B cell (primary cell): ENCODE measurements at regions not wholly inside any gene's neighbourhood (a gene's known extent, or its start where the extent isn't known, plus 50 kb on each side); places are given as distances from the start of the nearest gene placed in this dataset.

Experiments used
- ATAC-seq: fragments of 200-7000 bp; cut with Tn5 transposase; one replicate; pipeline ENCODE4 v1.10.0; 2021; ENCODE audit warnings: low read depth, mild to moderate bottlenecking, moderate number of reproducible peaks, moderate library complexity
- CTCF ChIA-PET: fragments of 350-600 bp; sonication (Branson Sonifier 250); formaldehyde crosslinking; loops from one replicate; lab custom pipeline; 2021; ENCODE audit warnings: antibody characterized with exemption, inconsistent platforms; lab: Charles Lee
- POLR2A ChIA-PET: fragments of 350-600 bp; sonication (Branson Sonifier 250); formaldehyde crosslinking; loops from one replicate; lab custom pipeline; 2021; ENCODE audit warnings: antibody characterized with exemption; lab: Charles Lee
- DNase-seq: peaks from one replicate; pipeline ENCODE4 v3.0.0; 2013
- H2AFZ ChIP-seq: 2 replicates; pipeline ENCODE4 v1.6.1; 2012; ENCODE audit warnings: mild to moderate bottlenecking, low read depth, low read length; ENCODE audit not compliant: insufficient read depth, poor library complexity, severe bottlenecking
- H3K27ac ChIP-seq, 2 donors: 1 replicate in 1 of 2; 2 replicates in 1 of 2; pipeline ENCODE4 v1.5.1; 2012 to 2013; ENCODE audit warnings: low read length in 2 of 2, mild to moderate bottlenecking in 2 of 2, moderate library complexity in 1 of 2
- H3K27me3 ChIP-seq, 4 experiments: fragments of 200-600 bp in 1 of 4; sonication (generic) in 1 of 4; replicated peaks in 1 of 4; 1 replicate in 2 of 4; 2 replicates in 2 of 4; pipeline versions ENCODE4 v1.6.1 to v1.7.0; 2013 to 2016; ENCODE audit warnings: low read length in 3 of 4, mild to moderate bottlenecking in 2 of 4, mixed read lengths in 1 of 4, moderate library complexity in 1 of 4; ENCODE audit not compliant: insufficient read depth in 4 of 4, control insufficient read depth in 3 of 4; ENCODE audit errors: control extremely low read depth in 1 of 4
- H3K36me3 ChIP-seq, 2 experiments: replicated peaks in 1 of 2; 1 replicate in 1 of 2; 2 replicates in 1 of 2; pipeline versions ENCODE4 v1.6.1 to v1.7.1; 2013; ENCODE audit warnings: low read length in 1 of 2; ENCODE audit not compliant: insufficient read depth in 2 of 2, control insufficient read depth in 1 of 2; ENCODE audit errors: control extremely low read depth in 1 of 2, extremely low read depth in 1 of 2
- H3K4me1 ChIP-seq, 2 donors: fragments of 200-600 bp in 1 of 2; sonication (generic) in 1 of 2; 1 replicate in 1 of 2; 2 replicates in 1 of 2; pipeline versions ENCODE4 v1.5.1 to v1.6.1; 2013 to 2017; ENCODE audit warnings: low read length in 2 of 2; ENCODE audit not compliant: control insufficient read depth in 2 of 2, insufficient read depth in 2 of 2
- H3K4me2 ChIP-seq: replicated peaks from 2 replicates; pipeline ENCODE3; 2012; ENCODE audit warnings: mild to moderate bottlenecking, low read depth, low read length; ENCODE audit not compliant: poor library complexity, severe bottlenecking
- H3K4me3 ChIP-seq, 5 experiments: fragments of 200-600 bp in 1 of 5; sonication (generic) in 1 of 5; 1 replicate in 3 of 5; 2 replicates in 2 of 5; pipeline versions ENCODE4 v1.5.1 to v1.7.0; 2011 to 2016; ENCODE audit warnings: low read length in 4 of 5, mild to moderate bottlenecking in 4 of 5, low read depth in 2 of 5, control low read depth in 1 of 5, moderate library complexity in 1 of 5; ENCODE audit not compliant: insufficient read depth in 1 of 5; ENCODE audit errors: control extremely low read depth in 1 of 5, extremely low read depth in 1 of 5
- H3K79me2 ChIP-seq: fragments of 200-600 bp; sonication (generic); one replicate; pipeline ENCODE4 v1.6.0; 2016; ENCODE audit warnings: low read length; ENCODE audit not compliant: control insufficient read depth, insufficient read depth
- H3K9ac ChIP-seq: fragments of 200-600 bp; sonication (generic); 2 replicates; pipeline ENCODE4 v1.6.1; 2017; ENCODE audit warnings: mild to moderate bottlenecking, low read length, moderate library complexity
- H3K9me3 ChIP-seq, 3 donors: one replicate each; pipeline versions ENCODE4 v1.6.1 to v1.7.1; 2013; ENCODE audit warnings: low read length in 2 of 3; ENCODE audit not compliant: control insufficient read depth in 2 of 3, insufficient read depth in 1 of 3; ENCODE audit errors: control extremely low read depth in 1 of 3
- H4K20me1 ChIP-seq: 2 replicates; pipeline ENCODE4 v1.6.0; 2012; ENCODE audit warnings: mild to moderate bottlenecking, low read length; ENCODE audit not compliant: insufficient read depth, control insufficient read depth, poor library complexity, severe bottlenecking
- H3K27ac Mint-ChIP-seq: one replicate; pipeline ENCODE4 v1.8.0; 2021; ENCODE audit warnings: mixed read lengths
- H3K27me3 Mint-ChIP-seq: one replicate; pipeline ENCODE4 v1.8.0; 2021; ENCODE audit warnings: mixed read lengths
- H3K4me1 Mint-ChIP-seq: one replicate; pipeline ENCODE4 v1.8.0; 2021; ENCODE audit warnings: mixed read lengths
- H3K4me3 Mint-ChIP-seq: one replicate; pipeline ENCODE4 v1.8.0; 2021; ENCODE audit warnings: mixed read lengths
- H3K9me3 Mint-ChIP-seq: one replicate; pipeline ENCODE4 v1.8.0; 2022; ENCODE audit warnings: mixed read lengths; ENCODE audit not compliant: insufficient read depth
- EZH2 ChIP-seq: IDR thresholded peaks from 2 replicates; pipeline ENCODE4 v1.6.1; 2012; ENCODE audit warnings: borderline replicate concordance, low read depth, mild to moderate bottlenecking, moderate library complexity, low read length; ENCODE audit not compliant: insufficient read depth, poor library complexity, severe bottlenecking
- WGBS: methylation state at CpG from one replicate; pipeline ENCODE4 v1.1.5; 2013; ENCODE audit warnings: missing lambda C conversion rate; ENCODE audit not compliant: insufficient coverage; 5-methylcytosine and 5-hydroxymethylcytosine counted together
- intact Hi-C: fragments of 100-400 bp; cut with micrococcal nuclease; formaldehyde crosslinking; loops from one replicate; pipeline ENCODE4 v1.10.0; 2022
- TF ChIP-seq, protein P1 (sequence below): fragments of 200-600 bp; IDR thresholded peaks from one replicate; pipeline ENCODE4 v1.8.0; 2022; ENCODE audit warnings: antibody characterized with exemption, mild to moderate bottlenecking

DNA sequence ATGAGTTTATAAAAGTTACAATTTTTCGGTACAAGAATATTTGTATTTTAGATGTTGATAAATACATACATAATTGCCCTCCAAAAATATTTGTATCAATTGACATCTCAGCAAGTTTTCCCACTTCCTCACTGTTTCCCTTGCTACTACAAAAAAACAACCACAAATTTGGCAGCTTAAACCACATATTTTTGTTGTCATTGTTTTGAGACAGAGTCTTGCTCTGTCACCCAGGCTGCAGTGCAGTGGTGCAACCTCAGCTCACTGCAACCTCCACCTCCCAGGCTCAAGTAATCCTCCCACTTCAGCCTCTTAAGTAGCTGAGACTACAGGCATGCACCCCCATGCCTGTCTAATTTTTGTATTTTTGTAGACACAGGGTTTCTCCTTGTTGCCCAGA is 162.8 kb upstream of the RARB start:
- Histone ChIP-seq H3K4me3 (no peak overlapping the region), H2AFZ (no peak overlapping the region), H3K4me1 (no peaks in the 10 kb centered on the region), H3K27ac (no peak overlapping the region), H4K20me1 (no peaks in the 10 kb centered on the region), H3K4me2 (no peak overlapping the region), H3K9ac (no peak overlapping the region), H3K79me2 (no peaks in the 10 kb centered on the region), H3K9me3 (no peaks in the 10 kb centered on the region), H3K36me3 (no peaks in the 10 kb centered on the region), H3K27me3 (no peaks in the 10 kb centered on the region)
- H3K27me3 Mint-ChIP-seq: no peaks in the 10 kb centered on the region
- TF ChIP-seq, protein P1, sequence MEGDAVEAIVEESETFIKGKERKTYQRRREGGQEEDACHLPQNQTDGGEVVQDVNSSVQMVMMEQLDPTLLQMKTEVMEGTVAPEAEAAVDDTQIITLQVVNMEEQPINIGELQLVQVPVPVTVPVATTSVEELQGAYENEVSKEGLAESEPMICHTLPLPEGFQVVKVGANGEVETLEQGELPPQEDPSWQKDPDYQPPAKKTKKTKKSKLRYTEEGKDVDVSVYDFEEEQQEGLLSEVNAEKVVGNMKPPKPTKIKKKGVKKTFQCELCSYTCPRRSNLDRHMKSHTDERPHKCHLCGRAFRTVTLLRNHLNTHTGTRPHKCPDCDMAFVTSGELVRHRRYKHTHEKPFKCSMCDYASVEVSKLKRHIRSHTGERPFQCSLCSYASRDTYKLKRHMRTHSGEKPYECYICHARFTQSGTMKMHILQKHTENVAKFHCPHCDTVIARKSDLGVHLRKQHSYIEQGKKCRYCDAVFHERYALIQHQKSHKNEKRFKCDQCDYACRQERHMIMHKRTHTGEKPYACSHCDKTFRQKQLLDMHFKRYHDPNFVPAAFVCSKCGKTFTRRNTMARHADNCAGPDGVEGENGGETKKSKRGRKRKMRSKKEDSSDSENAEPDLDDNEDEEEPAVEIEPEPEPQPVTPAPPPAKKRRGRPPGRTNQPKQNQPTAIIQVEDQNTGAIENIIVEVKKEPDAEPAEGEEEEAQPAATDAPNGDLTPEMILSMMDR: no peak
- no peak for TF ChIP-seq EZH2
- ChIA-PET POLR2A (no interaction called here), CTCF (no interaction called here)
- H3K4me3 Mint-ChIP-seq: no peak overlapping the region
- H3K4me1 Mint-ChIP-seq: no peaks in the 10 kb centered on the region
- ATAC-seq (no peak), DNase-seq (no peak)
- WGBS: no CpG with 5 or more reads among the region's 1 CpG
- H3K9me3 Mint-ChIP-seq: no peaks in the 10 kb centered on the region
- intact Hi-C loops: no loop called here
- H3K27ac Mint-ChIP-seq: no peak overlapping the region

DNA sequence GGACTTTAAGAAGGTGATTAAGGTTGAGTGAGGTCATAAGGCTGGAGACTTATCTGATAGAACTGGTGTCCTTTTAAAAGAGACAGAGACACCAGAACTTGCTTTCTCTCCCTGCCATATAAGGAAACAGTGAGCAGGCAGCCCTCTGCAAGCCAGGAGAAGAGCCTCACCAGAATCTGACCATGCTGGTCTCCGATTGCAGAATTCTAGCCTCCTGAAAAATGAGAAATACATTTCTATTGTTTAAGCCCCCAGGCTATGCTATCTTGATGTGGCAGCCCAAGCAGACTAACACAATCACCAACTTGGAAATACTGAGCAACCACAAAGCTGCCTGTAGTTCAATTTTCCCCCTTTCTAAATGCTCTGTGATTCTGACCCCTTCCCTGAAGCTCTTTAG is 161.4 kb upstream of the RARB start:
- intact Hi-C loops: no loop called here
- no peaks in the 10 kb centered on the region for H3K27me3 Mint-ChIP-seq
- H4K20me1 ChIP-seq: no peaks in the 10 kb centered on the region
- no peaks in the 10 kb centered on the region for H3K9me3 Mint-ChIP-seq
- H3K4me1 Mint-ChIP-seq: no peaks in the 10 kb centered on the region
- no peak overlapping the region for H3K4me2 ChIP-seq
- H2AFZ ChIP-seq: no peak overlapping the region
- no peaks in the 10 kb centered on the region for H3K79me2 ChIP-seq
- no peaks in the 10 kb centered on the region for H3K36me3 ChIP-seq
- no peak for TF ChIP-seq EZH2
- TF ChIP-seq, protein P1: no peak
- no peak for DNase-seq
- H3K4me3 Mint-ChIP-seq: no peak overlapping the region
- H3K9me3 ChIP-seq: no peaks in the 10 kb centered on the region
- no peaks in the 10 kb centered on the region for H3K4me1 ChIP-seq
- no peak for ATAC-seq
- WGBS: 71% methylated on average over 1 of the region's 1 CpG
- H3K27me3 ChIP-seq: no peaks in the 10 kb centered on the region
- H3K27ac Mint-ChIP-seq: no peak overlapping the region
- no peak overlapping the region for H3K27ac ChIP-seq
- H3K4me3 ChIP-seq: no peak overlapping the region
- POLR2A ChIA-PET: no interaction called here
- CTCF ChIA-PET: no interaction called here
- no peak overlapping the region for H3K9ac ChIP-seq
